ENCODE measurements at regions not wholly inside any gene's neighbourhood (a gene's known extent, or its start where the extent isn't known, plus 50 kb on each side); places are given as distances from the start of the nearest gene placed in this dataset.

DNA sequence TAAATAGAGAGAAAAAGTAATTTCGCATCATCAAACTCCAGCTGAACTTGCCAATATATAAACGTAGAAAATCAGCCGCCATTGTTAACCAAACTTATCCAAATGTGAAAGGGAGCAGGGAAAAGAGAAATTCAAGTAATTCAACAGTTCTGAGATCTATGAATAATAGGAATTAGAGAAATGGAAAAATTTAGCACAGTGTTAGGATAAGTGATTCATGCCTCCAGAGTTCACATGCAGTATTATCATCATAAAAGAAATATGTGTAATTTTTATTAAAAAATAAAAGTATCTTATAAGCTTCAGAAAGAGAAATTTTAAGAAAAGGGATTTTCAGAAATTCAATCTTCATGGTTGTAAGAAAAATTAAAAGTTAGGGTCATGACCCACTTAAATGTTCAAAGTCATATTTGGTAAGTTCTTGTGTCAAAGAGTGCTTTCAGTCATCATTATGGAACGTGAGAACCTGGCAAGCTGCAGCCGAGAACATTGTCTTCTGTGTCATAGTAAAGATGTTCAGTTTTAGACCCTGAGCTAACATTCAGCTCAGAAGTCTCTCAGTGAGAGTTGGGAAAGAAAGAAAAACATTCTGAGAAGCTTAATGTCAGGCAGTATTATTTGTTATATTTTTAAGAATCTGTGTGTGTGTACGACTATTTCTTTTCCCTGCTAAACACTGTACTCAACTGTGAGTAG lies 414.3 kb upstream of the RGPD4 start:
- Histone ChIP-seq H3K27ac (ENCODE audit: extremely low read depth, low read depth, low read length) (no peak overlapping the region), H3K4me1 (replicated peaks in 1 of 2; ENCODE audit: control insufficient read depth in 2 of 2, insufficient read depth in 2 of 2, low read length in 2 of 2) (no peaks in the 10 kb centered on the region), H3K27me3 (ENCODE audit: control insufficient read depth in 2 of 2, insufficient read depth in 2 of 2, low read length in 2 of 2) (no peaks in the 10 kb centered on the region), H3K4me3 (no peak overlapping the region), H2AFZ (ENCODE audit: low read depth, low read length) (no peak overlapping the region), H3K9ac (ENCODE audit: insufficient read depth in 1 of 2, low read depth in 2 of 2, low read length in 2 of 2) (no peak overlapping the region), H3K36me3 (ENCODE audit: control insufficient read depth, insufficient read depth, low read length) (no peaks in the 10 kb centered on the region), H4K20me1 (replicated peaks; ENCODE audit: control insufficient read depth, insufficient read depth, low read length) (no peaks in the 10 kb centered on the region), H3K79me2 (ENCODE audit: control insufficient read depth, insufficient read depth, low read length) (no peaks in the 10 kb centered on the region), H3K4me2 (ENCODE audit: insufficient read depth, low read length) (no peak overlapping the region), H3K9me3 (replicated peaks; ENCODE audit: control insufficient read depth, insufficient read depth, low read depth, low read length) (no peaks in the 10 kb centered on the region), H3K9me1 (ENCODE audit: control insufficient read depth, insufficient read depth, low read length) (no peaks in the 10 kb centered on the region)
- no peak for DNase-seq (ENCODE audit: extremely low read depth in 1 of 4, low spot score in 3 of 4)
- no peak for FAIRE-seq
- no peak for ATAC-seq
- ChIA-PET POLR2A (no interaction called here), CTCF (ENCODE audit: low intra/inter-chr PET ratio) (no interaction called here)
- in situ Hi-C loops (cut with MboI) (no loop called here), intact Hi-C loops (cut with micrococcal nuclease) (no loop called here)
- BruUV-seq (replicated peaks) = no TSS peak
- 0% methylated on average over 6 of the region's 6 CpGs for WGBS (ENCODE audit: insufficient coverage, low coverage, missing lambda C conversion rate)
- no peak for TF ChIP-seq HDAC3 (IDR thresholded peaks at IDR 0.05; ENCODE audit: borderline replicate concordance, partially characterized antibody)
- TF ChIP-seq ZNF146 (CRISPR knock-in tag; IDR thresholded peaks at IDR 0.05; ENCODE audit: unreplicated experiment) = no peak
- no peak for TF ChIP-seq ZFX (CRISPR knock-in tag; IDR thresholded peaks at IDR 0.05)
- TF ChIP-seq ZEB2 (IDR thresholded peaks at IDR 0.05) = no peak
- TF ChIP-seq, protein P1, sequence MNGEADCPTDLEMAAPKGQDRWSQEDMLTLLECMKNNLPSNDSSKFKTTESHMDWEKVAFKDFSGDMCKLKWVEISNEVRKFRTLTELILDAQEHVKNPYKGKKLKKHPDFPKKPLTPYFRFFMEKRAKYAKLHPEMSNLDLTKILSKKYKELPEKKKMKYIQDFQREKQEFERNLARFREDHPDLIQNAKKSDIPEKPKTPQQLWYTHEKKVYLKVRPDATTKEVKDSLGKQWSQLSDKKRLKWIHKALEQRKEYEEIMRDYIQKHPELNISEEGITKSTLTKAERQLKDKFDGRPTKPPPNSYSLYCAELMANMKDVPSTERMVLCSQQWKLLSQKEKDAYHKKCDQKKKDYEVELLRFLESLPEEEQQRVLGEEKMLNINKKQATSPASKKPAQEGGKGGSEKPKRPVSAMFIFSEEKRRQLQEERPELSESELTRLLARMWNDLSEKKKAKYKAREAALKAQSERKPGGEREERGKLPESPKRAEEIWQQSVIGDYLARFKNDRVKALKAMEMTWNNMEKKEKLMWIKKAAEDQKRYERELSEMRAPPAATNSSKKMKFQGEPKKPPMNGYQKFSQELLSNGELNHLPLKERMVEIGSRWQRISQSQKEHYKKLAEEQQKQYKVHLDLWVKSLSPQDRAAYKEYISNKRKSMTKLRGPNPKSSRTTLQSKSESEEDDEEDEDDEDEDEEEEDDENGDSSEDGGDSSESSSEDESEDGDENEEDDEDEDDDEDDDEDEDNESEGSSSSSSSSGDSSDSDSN (IDR thresholded peaks at IDR 0.05; ENCODE audit: borderline replicate concordance in 1 of 2, low read depth in 2 of 2, low read length in 2 of 2) = no peak
- no peak for TF ChIP-seq SIRT6 (IDR thresholded peaks at IDR 0.05; ENCODE audit: low read depth, low read length)
- no peak for TF ChIP-seq PURB (CRISPR knock-in tag; IDR thresholded peaks at IDR 0.05; ENCODE audit: low read depth)
- TF ChIP-seq MEF2A (IDR thresholded peaks at IDR 0.05; ENCODE audit: control insufficient read depth, low read depth, low read length) = no peak
- TF ChIP-seq, protein P2, sequence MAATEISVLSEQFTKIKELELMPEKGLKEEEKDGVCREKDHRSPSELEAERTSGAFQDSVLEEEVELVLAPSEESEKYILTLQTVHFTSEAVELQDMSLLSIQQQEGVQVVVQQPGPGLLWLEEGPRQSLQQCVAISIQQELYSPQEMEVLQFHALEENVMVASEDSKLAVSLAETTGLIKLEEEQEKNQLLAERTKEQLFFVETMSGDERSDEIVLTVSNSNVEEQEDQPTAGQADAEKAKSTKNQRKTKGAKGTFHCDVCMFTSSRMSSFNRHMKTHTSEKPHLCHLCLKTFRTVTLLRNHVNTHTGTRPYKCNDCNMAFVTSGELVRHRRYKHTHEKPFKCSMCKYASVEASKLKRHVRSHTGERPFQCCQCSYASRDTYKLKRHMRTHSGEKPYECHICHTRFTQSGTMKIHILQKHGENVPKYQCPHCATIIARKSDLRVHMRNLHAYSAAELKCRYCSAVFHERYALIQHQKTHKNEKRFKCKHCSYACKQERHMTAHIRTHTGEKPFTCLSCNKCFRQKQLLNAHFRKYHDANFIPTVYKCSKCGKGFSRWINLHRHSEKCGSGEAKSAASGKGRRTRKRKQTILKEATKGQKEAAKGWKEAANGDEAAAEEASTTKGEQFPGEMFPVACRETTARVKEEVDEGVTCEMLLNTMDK (IDR thresholded peaks at IDR 0.05; ENCODE audit: borderline replicate concordance, insufficient read depth, low read depth, low read length, poor library complexity, severe bottlenecking) = no peak
- no peak for TF ChIP-seq TBP (optimal IDR thresholded peaks at IDR 0.05; ENCODE audit: low read depth, low read length)
- no peak for TF ChIP-seq HDAC6 (IDR thresholded peaks at IDR 0.05; ENCODE audit: low read depth, low read length)
- TF ChIP-seq TAF15 (IDR thresholded peaks at IDR 0.05; ENCODE audit: low read depth, low read length) = no peak
- no peak for TF ChIP-seq RBM15 (IDR thresholded peaks at IDR 0.05; ENCODE audit: insufficient read depth, low read length)
- TF ChIP-seq PHTF2 (CRISPR knock-in tag; IDR thresholded peaks at IDR 0.05) = no peak

Data from K562 (cell line).